OCI-M2 (cell line): ENCODE measurements at regions not wholly inside any gene's neighbourhood (a gene's known extent, or its start where the extent isn't known, plus 50 kb on each side); places are given as distances from the start of the nearest gene placed in this dataset.

Experiments used
- DNase-seq: peaks from one replicate; lab custom pipeline; 2025; ENCODE audit not compliant: unreplicated experiment; lab: John Stamatoyannopoulos, UW

DNA sequence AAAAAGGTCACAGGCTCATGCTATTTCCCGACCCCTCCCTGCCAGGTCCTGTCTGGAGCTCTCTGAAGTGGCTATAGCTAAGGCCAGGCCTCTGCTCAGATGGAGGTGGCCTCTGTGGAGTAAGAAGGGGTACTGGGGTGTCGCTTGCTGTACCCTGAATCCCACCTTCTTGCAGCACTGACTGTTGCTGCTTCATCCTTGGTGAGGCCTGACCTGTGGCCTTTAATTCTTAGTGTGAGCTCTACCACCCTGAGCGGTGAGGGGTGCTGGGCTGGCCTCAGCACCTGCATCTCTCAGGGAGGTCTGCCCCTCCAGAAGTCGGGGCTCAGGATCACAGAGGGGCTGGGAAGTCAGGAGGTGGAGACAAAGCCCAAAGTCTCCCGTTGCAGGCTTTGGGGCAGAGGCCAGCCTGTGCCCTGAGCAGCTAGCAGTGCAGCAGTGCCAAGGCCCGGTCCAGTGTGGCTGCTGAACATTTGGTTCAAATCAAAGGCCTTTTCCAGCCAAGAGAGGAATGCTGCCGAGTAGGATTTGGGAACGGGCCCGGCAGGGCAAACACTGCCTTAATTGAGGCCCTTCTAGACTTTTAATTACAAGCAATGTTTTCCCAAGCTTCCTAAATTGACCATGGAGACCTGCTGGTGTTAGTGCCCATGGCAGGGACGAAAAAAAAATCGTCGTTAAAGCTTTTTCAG, 133.5 kb upstream of the HAAO start:
- no peak for DNase-seq

- no peak for DNase-seq
Measured at GRCh38 chr2:42924418-42924886, 132.1 kb upstream of the HAAO start.

DNA sequence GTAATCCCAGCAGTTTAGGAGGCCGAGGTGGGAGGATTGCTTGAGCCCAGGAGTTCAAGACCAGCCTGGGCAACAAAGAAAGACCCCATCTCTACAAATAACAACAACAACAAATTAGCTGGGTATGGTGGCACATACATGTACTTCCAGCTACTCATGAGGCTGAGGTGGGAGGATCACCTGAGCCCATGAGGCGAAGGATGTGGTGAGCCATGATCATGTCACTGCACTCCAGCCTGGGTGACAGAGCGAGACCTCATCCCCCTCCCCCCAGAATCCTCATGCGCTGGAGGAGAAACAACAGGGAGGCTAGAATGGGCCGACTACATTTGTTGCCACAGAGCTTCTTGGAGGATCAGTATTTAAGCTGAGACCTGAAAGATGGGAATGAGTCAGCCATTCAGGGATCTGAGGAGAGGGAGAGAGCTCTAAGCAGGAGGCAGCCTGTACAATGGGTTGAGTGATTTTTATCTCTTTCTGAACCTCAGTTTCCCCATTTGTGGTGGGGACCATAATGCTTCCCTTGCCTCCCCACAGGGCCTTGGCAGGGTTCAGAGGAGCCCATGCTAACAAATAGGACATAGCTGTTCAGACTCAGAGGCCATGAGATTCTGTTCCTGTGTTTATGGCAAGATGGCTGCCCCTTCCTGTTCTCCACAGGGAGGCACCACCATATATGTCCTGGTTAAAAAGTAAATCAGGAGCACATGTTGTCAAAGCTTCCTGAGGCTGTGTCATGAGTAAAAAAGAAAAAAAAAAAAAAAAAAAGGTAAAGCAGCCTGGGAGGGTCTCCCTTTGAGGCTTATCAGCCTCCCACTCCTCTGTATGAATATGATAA, 131.4 kb upstream of the HAAO start:
- no peak for DNase-seq

DNA sequence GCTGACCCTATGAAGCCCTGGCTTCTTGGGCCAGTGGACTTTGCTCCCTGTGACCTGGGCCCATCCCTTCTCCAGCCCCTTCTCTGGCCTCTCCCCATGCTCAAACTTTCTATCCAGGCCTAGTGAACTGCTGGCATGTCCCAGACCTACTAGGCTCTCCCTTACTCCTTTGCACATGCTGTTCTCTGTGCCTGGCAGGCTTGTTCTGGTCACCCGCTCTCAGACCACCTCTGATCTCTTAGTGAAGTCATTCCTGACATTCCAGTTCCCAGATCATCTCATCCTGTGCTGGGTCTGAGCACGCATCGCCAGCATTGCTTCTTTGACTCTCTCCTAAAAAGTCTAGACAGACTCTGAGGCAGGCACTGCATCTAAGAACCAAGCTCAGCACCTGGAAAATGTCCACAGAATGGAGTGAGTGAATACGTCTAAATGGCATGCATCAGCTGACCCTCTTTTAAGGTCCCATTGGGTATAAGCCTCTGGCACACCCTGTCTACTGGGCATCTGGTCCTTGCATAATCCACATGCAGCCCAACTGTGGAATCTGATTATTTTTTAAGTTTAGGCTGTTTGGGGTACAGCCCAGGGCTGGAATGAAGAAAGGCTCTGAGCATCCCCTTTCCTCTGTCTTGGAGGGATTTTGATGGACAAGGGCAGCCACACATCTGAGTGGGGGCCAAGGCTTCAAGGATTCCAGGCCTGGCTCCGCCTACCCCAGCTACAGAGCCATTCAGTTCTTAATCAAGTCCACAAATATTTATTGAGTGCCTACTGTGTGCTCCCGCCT, 130.6 kb upstream of the HAAO start:
- DNase-seq = no peak

DNA sequence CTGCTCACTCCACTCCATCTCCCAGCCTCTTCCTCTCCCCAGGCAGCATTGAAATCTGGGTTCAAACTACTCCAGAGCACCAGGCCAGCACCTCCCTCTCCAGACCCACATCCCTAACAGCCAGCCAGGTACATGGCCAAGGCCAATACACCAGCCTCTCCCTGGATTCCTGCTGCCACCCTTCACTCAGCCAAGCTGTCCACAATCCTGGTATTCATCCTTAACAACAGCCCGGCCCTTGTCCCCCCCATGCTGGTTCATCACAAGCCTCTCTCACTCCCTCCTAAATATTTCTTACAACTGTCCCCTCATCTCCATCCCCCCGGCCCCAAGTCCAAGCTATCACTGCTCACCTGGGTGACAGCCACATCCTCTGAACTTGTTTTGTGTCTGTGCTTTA, 129.9 kb upstream of the HAAO start:
- DNase-seq = no peak

DNA sequence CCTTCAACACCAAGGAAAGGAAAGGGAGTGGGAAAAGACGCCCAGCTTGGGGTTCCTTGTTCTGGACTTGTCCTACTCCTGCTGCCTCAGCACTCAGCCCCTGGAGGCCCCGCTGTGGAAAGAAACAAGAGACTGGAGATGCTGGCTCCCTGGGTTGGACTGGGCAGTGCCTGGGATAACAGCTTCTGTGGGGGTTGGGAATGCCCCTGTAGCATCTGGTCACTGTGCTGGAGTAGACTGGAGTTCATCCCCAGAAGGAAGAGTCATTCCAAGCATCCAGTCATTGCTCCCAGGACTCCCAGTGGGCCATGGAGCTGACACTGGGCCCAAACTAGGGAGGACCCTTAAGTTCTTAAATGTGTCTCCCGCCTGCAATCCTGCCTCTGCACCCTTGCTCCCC, 129.3 kb upstream of the HAAO start:
- no peak for DNase-seq

DNA sequence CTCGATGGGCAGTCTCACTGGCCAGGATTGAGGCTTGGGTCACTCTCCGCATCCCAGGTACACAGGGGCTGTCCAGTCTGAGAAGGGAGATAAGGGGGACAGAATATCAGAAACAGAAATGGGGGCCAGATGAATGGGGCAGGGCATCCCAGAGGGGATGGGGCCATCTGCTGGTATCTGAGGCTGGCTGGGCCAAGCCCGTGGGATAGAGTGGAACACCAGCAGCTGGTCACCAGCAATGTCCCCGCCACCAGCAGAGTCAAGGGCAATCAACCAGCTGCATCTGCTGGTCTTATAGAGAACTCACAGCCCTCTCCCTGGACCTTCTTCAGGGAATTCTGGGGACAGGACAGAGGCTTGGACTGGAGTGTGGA, 128.8 kb upstream of the HAAO start:
- no peak for DNase-seq

DNA sequence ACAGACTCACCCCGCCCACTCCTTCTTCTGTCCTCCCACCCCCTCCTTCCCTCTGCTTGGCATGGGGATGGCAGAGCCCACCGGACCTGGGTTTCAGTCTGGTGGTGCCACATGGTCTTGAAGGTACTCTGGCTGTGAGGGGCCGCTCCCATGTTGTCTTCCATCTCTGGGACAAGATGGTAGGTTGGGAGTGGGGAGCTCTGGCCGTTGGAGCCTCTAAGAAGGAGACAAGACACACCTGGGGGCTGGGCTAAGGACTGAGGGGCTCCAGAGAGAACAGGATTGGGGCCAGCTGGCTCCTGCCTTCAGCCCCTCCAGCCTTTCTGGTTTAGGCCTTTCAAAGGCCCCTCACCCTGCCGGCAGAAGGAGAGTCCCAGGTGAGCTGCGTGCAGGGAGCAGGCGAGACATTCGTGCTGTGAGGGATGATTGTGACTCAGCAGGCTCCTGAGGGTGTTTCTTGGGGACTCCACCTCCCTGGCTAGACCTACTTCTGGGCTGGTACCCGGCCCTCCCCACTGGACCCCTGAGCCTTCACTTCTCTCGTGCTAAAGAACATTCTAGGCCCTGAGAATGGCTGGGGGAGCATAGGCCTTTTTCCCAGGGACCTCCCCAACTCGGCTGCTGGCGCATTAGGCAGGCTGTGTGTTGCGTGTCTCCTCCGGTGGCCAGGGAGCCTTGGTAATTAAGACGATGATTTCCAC, 128.2 kb upstream of the HAAO start:
- no peak for DNase-seq

GRCh38 chr2:42918671-42919318, 126.4 kb upstream of the HAAO start:
- no peak for DNase-seq

- no peak for DNase-seq
Measured at GRCh38 chr2:42918041-42918440, 125.7 kb upstream of the HAAO start.

DNA sequence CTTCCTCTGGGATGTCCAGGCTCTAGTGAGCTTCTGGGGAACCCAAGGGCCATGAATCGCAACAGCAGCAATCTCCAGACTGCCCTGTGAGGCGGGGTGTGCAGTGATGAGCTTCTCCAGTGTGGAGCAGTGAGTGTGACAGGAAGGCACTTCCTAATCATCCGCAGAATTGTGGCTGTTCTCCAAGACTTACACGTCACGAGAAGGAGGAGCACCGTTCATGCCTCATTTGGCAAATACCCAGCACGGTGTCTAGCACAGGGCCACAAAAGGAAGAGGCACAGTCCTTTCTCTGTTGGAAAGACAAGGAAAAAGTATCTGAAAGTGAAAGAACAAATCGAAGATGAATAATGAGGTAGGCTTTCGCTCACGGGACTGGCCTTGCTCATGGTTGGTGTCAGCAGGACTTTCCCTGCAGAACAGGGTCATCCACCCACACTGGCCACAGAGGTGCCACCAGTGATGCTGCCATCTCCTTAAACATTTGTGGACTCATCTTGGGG, 125.1 kb upstream of the HAAO start:
- no peak for DNase-seq

DNA sequence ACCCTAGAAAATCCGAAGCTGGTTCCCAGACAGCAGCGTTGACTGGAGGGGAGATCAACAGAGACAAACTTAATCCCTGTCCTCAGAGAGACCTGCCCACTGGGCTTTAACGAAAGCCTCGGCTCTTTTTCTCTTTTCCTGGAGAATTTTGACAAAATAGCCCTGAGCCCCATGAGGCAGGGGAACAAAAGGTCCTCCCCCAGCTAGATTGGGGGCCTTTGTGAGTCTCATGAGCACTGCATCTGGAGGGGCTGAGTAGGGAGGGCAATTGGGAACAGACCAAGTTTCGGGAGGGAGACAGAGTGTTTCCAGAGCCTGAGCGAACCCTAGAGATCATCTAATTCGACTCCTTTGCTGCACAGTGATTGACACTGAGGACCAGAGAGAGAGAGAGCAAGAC, 123.9 kb upstream of the HAAO start:
- no peak for DNase-seq

DNA sequence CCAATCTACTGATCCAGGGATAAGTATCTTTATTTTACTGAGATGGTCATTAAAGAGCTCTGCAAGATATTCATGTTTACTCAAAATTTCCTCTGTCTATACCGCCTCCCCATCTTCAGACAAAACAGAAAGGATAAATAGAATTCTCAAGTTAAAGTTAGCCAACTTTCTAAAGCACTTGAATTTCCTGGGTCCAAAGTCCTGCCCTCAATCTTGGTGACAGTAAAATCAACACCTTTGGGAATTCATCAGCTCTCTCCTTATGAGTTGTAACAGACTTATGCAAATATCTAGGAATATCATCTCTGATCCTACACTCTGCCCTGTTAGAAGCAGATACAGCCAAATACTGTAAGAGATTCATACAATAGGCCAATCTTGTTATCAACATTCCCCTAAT, 122.5 kb upstream of the HAAO start:
- no peak for DNase-seq

- no peak for DNase-seq
Measured at GRCh38 chr2:42914314-42914713, 121.9 kb upstream of the HAAO start.

- peak; percentile 26 for DNase-seq
Measured at GRCh38 chr2:42913280-42913878, 121.0 kb upstream of the HAAO start.

DNA sequence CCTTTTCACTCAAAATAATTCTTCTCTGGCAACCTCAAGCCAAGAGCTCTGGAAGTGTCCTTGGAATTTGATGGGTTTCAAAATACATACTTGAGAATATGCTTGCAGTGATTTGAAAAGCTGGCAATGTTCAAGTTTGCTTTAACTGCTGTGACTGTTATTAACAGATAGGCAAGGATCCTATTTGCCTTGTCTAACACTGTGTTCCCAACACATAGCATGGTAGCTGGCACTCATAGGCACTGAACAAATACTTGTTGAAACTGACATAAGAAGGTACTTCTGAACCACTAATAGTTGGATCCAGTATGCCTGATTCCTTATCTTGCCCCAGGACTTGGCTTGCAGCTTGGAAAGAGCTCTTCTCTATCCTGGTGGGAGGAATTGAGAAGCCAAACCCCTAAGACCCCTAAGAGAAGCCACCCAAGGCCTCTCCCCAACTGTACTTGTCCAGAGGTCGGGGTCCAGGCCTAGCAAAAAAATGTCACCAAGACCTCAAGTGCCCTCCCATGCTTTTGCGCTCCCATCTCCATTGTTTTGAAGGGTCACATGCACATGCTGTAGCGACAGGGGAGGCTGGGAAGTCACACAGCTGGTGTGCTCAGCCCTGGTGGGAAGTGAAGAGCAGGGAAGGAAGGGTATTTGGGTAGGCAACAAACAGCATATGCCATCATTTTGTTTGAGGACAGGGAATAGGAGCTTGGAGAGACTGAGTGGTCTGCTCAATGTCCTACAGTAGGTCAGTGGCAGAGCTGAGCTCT, 118.4 kb upstream of the HAAO start:
- no peak for DNase-seq

GRCh38 chr2:42909966-42910365, 117.6 kb upstream of the HAAO start:
- no peak for DNase-seq

DNA sequence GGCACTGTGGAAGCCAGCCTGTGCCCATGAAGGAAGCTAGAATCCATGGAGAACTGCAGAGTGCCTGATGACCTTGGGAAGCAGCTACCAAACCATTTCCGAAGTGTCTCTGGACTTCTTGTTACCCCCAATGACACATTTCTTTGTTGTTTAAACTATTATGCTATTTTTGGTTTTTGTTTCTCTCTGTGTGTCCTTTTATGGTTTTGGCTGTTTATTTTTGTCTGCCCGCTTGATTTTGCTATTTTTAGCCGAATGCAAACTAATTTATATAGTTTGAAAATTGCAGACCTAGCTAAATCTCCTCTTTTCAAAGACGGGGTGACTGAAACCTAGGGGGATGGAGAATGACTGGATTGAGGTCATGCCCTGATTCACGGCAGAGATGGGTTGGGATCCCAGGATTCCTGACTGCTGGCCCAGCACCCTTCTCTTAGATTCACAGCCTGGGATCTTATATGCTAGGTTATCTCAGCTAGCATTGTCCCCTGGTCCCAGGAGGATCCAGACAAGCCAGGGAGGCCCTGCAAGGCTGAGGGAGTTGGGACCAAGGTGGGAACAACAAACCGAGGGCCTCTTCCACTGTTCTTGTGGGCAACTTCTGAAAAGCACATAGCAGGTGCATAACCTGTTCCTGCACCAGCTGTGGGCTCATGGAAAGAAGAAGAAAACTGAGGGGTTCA, 116.3 kb upstream of the HAAO start:
- DNase-seq = no peak

GRCh38 chr2:42907835-42908234, 115.5 kb upstream of the HAAO start:
- no peak for DNase-seq
